Hepatocyte (in vitro differentiated cells): ENCODE measurements at regions not wholly inside any gene's neighbourhood (a gene's known extent, or its start where the extent isn't known, plus 50 kb on each side); places are given as distances from the start of the nearest gene placed in this dataset.

Experiments used
- DNase-seq: peaks from one replicate; pipeline ENCODE4 v3.0.0-alpha.2; 2016; ENCODE audit warnings: low spot score
- H2AFZ ChIP-seq: fragments of 200-600 bp; sonication (generic); 2 replicates; pipeline ENCODE4 v1.6.0; 2016; ENCODE audit warnings: antibody characterized with exemption, mild to moderate bottlenecking
- H3K27ac ChIP-seq: fragments of 200-600 bp; sonication (generic); 2 replicates; pipeline ENCODE4 v1.5.1; 2016; ENCODE audit warnings: mild to moderate bottlenecking
- H3K27me3 ChIP-seq: fragments of 200-600 bp; sonication (generic); 2 replicates; pipeline ENCODE4 v1.6.1; 2016
- H3K36me3 ChIP-seq: fragments of 200-600 bp; sonication (generic); replicated peaks from 2 replicates; pipeline ENCODE4 v1.5.1; 2016; ENCODE audit warnings: low read depth; ENCODE audit not compliant: insufficient read depth
- H3K4me1 ChIP-seq: fragments of 200-600 bp; sonication (generic); 2 replicates; pipeline ENCODE4 v1.5.1; 2016; ENCODE audit warnings: mild to moderate bottlenecking, moderate library complexity; ENCODE audit not compliant: insufficient read depth
- H3K4me2 ChIP-seq: fragments of 200-600 bp; sonication (generic); 2 replicates; pipeline ENCODE4 v1.6.0; 2016
- H3K4me3 ChIP-seq: fragments of 200-600 bp; sonication (generic); 2 replicates; pipeline ENCODE4 v1.5.1; 2016; ENCODE audit warnings: mild to moderate bottlenecking
- H3K79me2 ChIP-seq: fragments of 200-600 bp; sonication (generic); 2 replicates; pipeline ENCODE4 v1.6.0; 2017; ENCODE audit warnings: mild to moderate bottlenecking
- H3K9me2 ChIP-seq: fragments of 200-600 bp; sonication (generic); replicated peaks from 2 replicates; pipeline ENCODE4 v1.6.0; 2017; ENCODE audit warnings: mild to moderate bottlenecking; ENCODE audit not compliant: insufficient read depth
- H3K9me3 ChIP-seq: fragments of 200-600 bp; sonication (generic); 2 replicates; pipeline ENCODE4 v1.5.1; 2016; ENCODE audit warnings: low read depth, mild to moderate bottlenecking
- H4K20me1 ChIP-seq: fragments of 200-600 bp; sonication (generic); 2 replicates; pipeline ENCODE4 v1.6.0; 2016; ENCODE audit warnings: mild to moderate bottlenecking; ENCODE audit not compliant: insufficient read depth, poor library complexity, severe bottlenecking
- EZH2 ChIP-seq: fragments of 200-600 bp; sonication (generic); IDR thresholded peaks from 2 replicates; pipeline ENCODE4 v1.6.1; 2016; ENCODE audit warnings: antibody characterized with exemption, mild to moderate bottlenecking, borderline replicate concordance
- EZH2phosphoT487 ChIP-seq: fragments of 200-600 bp; sonication (generic); IDR thresholded peaks from one replicate; pipeline ENCODE4 v1.6.1; 2018; ENCODE audit warnings: antibody characterized with exemption, mild to moderate bottlenecking, low read depth, moderate library complexity; ENCODE audit not compliant: unreplicated experiment, severe bottlenecking
- WGBS: methylation state at CpG from one replicate; pipeline ENCODE4 v1.1.6; 2016; ENCODE audit warnings: low lambda C conversion rate; ENCODE audit errors: missing lambda C conversion rate; 5-methylcytosine and 5-hydroxymethylcytosine counted together
- TF ChIP-seq, protein P1 (sequence below): fragments of 200-600 bp; sonication (generic); IDR thresholded peaks from 2 replicates; pipeline ENCODE4 v1.5.1; 2016; ENCODE audit warnings: antibody characterized with exemption, mild to moderate bottlenecking; ENCODE audit not compliant: poor library complexity

DNA sequence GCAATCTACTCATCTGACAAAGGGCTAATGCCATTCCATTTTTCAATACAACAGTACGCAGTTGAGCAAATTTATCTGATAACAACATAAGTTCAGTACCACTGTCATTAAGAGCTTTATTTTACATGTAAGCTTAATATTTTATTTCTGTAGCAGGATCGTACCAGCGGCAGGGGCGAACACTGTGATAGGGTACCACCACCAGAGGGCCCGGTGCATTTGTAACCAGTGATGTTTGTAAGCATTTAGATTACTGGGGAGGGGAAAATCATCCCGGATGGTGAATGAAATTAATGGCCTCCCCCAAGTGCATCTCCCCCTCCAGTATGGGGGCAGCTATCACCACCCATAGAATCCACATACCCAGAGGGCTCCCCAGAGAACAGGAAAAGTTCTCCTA is 179.0 kb downstream of the ADGRA3 start:
- no peaks in the 10 kb centered on the region for H3K9me2 ChIP-seq
- no peak overlapping the region for H3K27ac ChIP-seq
- no peak overlapping the region for H3K4me3 ChIP-seq
- H3K4me2 ChIP-seq: no peak overlapping the region
- H2AFZ ChIP-seq: no peak overlapping the region
- H3K36me3 ChIP-seq: no peaks in the 10 kb centered on the region
- H4K20me1 ChIP-seq: no peaks in the 10 kb centered on the region
- no peaks in the 10 kb centered on the region for H3K9me3 ChIP-seq
- DNase-seq: no peak
- no peaks in the 10 kb centered on the region for H3K4me1 ChIP-seq
- WGBS: 95% methylated on average over 6 of the region's 6 CpGs
- TF ChIP-seq, protein P1, sequence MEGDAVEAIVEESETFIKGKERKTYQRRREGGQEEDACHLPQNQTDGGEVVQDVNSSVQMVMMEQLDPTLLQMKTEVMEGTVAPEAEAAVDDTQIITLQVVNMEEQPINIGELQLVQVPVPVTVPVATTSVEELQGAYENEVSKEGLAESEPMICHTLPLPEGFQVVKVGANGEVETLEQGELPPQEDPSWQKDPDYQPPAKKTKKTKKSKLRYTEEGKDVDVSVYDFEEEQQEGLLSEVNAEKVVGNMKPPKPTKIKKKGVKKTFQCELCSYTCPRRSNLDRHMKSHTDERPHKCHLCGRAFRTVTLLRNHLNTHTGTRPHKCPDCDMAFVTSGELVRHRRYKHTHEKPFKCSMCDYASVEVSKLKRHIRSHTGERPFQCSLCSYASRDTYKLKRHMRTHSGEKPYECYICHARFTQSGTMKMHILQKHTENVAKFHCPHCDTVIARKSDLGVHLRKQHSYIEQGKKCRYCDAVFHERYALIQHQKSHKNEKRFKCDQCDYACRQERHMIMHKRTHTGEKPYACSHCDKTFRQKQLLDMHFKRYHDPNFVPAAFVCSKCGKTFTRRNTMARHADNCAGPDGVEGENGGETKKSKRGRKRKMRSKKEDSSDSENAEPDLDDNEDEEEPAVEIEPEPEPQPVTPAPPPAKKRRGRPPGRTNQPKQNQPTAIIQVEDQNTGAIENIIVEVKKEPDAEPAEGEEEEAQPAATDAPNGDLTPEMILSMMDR: no peak
- TF ChIP-seq EZH2: no peak
- TF ChIP-seq EZH2phosphoT487: no peak
- no peaks in the 10 kb centered on the region for H3K27me3 ChIP-seq
- H3K79me2 ChIP-seq: no peaks in the 10 kb centered on the region

DNA sequence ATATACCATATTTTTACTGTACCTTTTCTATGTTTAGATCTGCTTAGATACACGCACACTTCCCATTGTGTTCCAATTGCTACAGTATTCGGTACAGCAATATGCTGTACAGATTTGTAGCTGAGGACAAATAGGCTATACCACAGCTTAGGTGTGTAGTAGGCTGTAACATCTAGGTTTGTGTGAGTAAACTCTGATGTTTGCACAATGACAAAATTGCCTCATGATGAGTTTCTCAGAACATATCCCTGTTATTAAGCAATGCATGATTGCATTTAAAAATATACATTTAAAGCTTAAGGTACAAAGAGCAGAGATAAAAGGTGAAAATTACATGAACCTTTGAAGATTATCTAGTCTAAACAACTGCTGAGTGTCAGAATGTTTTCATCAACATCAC is 181.7 kb downstream of the ADGRA3 start:
- no peak overlapping the region for H3K27ac ChIP-seq
- no peak overlapping the region for H3K4me2 ChIP-seq
- H4K20me1 ChIP-seq: no peaks in the 10 kb centered on the region
- H3K4me3 ChIP-seq: no peak overlapping the region
- no peaks in the 10 kb centered on the region for H3K27me3 ChIP-seq
- H3K79me2 ChIP-seq: no peaks in the 10 kb centered on the region
- H2AFZ ChIP-seq: no peak overlapping the region
- TF ChIP-seq, protein P1: no peak
- TF ChIP-seq EZH2phosphoT487: no peak
- TF ChIP-seq EZH2: no peak
- no peaks in the 10 kb centered on the region for H3K9me3 ChIP-seq
- H3K36me3 ChIP-seq: no peaks in the 10 kb centered on the region
- no peaks in the 10 kb centered on the region for H3K4me1 ChIP-seq
- no peak for DNase-seq
- 80% methylated on average over 2 of the region's 2 CpGs for whole genome bisulfite sequencing
- no peaks in the 10 kb centered on the region for H3K9me2 ChIP-seq

DNA sequence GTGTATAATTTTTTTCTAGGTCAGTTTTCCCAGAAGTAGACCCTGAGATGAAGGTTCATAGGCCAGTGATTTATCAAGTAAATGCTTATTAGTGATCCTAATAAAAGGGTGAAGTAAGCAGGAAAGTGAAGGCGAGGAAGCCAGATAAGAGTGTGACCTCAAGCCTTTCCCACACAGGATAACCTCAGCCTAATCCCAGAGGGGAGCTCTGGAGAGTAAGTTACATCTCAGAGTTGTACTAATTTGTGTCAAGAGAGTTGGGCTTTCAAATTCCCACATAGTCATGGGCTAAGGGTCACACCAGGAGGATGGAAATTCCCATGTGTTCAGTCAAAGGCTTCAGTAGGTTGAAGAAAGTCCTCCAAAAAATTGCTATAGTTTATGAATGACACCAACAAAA is 191.4 kb downstream of the ADGRA3 start:
- H3K9me3 ChIP-seq: no peaks in the 10 kb centered on the region
- no peaks in the 10 kb centered on the region for H3K79me2 ChIP-seq
- H3K36me3 ChIP-seq: no peaks in the 10 kb centered on the region
- H2AFZ ChIP-seq: no peak overlapping the region
- no peaks in the 10 kb centered on the region for H4K20me1 ChIP-seq
- no peaks in the 10 kb centered on the region for H3K27me3 ChIP-seq
- no peak overlapping the region for H3K4me2 ChIP-seq
- H3K27ac ChIP-seq: no peak overlapping the region
- TF ChIP-seq EZH2: no peak
- TF ChIP-seq EZH2phosphoT487: no peak
- TF ChIP-seq, protein P1: no peak
- no peaks in the 10 kb centered on the region for H3K4me1 ChIP-seq
- 67% methylated on average over 1 of the region's 1 CpG for WGBS
- no peak for DNase-seq
- H3K9me2 ChIP-seq: no peaks in the 10 kb centered on the region
- no peak overlapping the region for H3K4me3 ChIP-seq

- no peak overlapping the region for H2AFZ ChIP-seq
- no peaks in the 10 kb centered on the region for H3K9me3 ChIP-seq
- TF ChIP-seq, protein P1: no peak
- TF ChIP-seq EZH2 (no peak), EZH2phosphoT487 (no peak)
- H3K79me2 ChIP-seq: no peaks in the 10 kb centered on the region
- no peak for DNase-seq
- no peak overlapping the region for H3K4me3 ChIP-seq
- H3K27ac ChIP-seq: no peak overlapping the region
- H3K27me3 ChIP-seq: no peaks in the 10 kb centered on the region
- H3K4me1 ChIP-seq: no peaks in the 10 kb centered on the region
- no peak overlapping the region for H3K4me2 ChIP-seq
- H3K36me3 ChIP-seq: no peaks in the 10 kb centered on the region
- 88% methylated on average over 2 of the region's 2 CpGs for WGBS
- no peaks in the 10 kb centered on the region for H3K9me2 ChIP-seq
- no peaks in the 10 kb centered on the region for H4K20me1 ChIP-seq
Observed at GRCh38 chr4:22323691-22324090, 192.2 kb downstream of the ADGRA3 start.
